ENCODE measurements at regions not wholly inside any gene's neighbourhood (a gene's known extent, or its start where the extent isn't known, plus 50 kb on each side); places are given as distances from the start of the nearest gene placed in this dataset.

DNA sequence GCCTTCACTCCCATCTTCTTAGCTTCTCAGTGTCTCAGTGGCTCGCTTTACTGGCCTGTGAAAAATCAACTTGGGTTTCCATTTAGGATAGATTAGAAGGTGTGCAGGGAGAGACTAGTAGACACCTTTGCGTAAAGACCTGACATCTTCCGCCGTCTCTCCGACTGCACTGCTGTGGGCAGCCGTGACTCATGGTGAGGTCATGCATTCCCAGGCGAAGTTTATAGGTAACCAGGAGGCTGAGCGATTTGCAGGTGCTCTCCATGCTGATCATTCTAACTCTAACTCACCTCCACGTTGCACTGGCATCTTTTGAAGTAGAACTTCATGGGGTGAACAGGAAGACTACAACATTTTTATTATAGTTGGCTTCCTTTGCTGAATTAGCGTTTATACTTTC is 68.0 kb upstream of the ZNF438 start:
- TF ChIP-seq, protein P1, sequence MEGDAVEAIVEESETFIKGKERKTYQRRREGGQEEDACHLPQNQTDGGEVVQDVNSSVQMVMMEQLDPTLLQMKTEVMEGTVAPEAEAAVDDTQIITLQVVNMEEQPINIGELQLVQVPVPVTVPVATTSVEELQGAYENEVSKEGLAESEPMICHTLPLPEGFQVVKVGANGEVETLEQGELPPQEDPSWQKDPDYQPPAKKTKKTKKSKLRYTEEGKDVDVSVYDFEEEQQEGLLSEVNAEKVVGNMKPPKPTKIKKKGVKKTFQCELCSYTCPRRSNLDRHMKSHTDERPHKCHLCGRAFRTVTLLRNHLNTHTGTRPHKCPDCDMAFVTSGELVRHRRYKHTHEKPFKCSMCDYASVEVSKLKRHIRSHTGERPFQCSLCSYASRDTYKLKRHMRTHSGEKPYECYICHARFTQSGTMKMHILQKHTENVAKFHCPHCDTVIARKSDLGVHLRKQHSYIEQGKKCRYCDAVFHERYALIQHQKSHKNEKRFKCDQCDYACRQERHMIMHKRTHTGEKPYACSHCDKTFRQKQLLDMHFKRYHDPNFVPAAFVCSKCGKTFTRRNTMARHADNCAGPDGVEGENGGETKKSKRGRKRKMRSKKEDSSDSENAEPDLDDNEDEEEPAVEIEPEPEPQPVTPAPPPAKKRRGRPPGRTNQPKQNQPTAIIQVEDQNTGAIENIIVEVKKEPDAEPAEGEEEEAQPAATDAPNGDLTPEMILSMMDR (IDR thresholded peaks at IDR 0.05): no peak
- TF ChIP-seq POLR2A (IDR thresholded peaks at IDR 0.05) (no peak), EP300 (IDR thresholded peaks at IDR 0.05) (no peak)
